ENCODE measurements at regions not wholly inside any gene's neighbourhood (a gene's known extent, or its start where the extent isn't known, plus 50 kb on each side); places are given as distances from the start of the nearest gene placed in this dataset.

- no peak for TF ChIP-seq NANOG (IDR thresholded peaks at IDR 0.05; ENCODE audit: borderline replicate concordance)
- TF ChIP-seq EZH2phosphoT487 (IDR thresholded peaks at IDR 0.05; ENCODE audit: unreplicated experiment), result no peak
- TF ChIP-seq CTCF (conservative IDR thresholded peaks at IDR 0.05; ENCODE audit: low read depth in 2 of 2), result peak; percentile 48 to 59
- Mint-ChIP-seq H3K4me3 (no peak overlapping the region), H3K36me3 (ENCODE audit: low read depth) (peaks cover 2% of the 10 kb centered on the region; the same call in 2 of the 3 replicates), H3K27me3 (ENCODE audit: insufficient read depth, low read depth, poor library complexity) (peaks cover 3% of the 10 kb centered on the region), H3K9me3 (no peaks in the 10 kb centered on the region), H3K27ac (no peak overlapping the region), H3K4me1 (peaks cover 7% of the 10 kb centered on the region)
- H3K27me3 ChIP-seq (ENCODE audit: insufficient read depth), result no peaks in the 10 kb centered on the region
- H3K36me3 ChIP-seq (ENCODE audit: insufficient read depth), result no peaks in the 10 kb centered on the region
- no peaks in the 10 kb centered on the region for H3K4me1 ChIP-seq (ENCODE audit: insufficient read depth)
- H3F3A ChIP-seq (replicated peaks; ENCODE audit: low read depth), result no peaks in the 10 kb centered on the region
- no peaks in the 10 kb centered on the region for H3K79me2 ChIP-seq (replicated peaks; ENCODE audit: insufficient read depth)
- no peak overlapping the region for H3K4me3 ChIP-seq
- peaks cover 12% of the 10 kb centered on the region; the same call in 1 of the 2 replicates for H3K9me2 ChIP-seq (ENCODE audit: insufficient read depth)
- ATAC-seq (peak; percentile 34; the same call in 1 of the 3 replicates), DNase-seq (ENCODE audit: low spot score) (peak; percentile 58)
- H3K4me2 ChIP-seq, result no peak overlapping the region
- no peak overlapping the region for H3K27ac ChIP-seq (ENCODE audit: low read depth)
- no peaks in the 10 kb centered on the region for H4K20me1 ChIP-seq (replicated peaks; ENCODE audit: insufficient read depth)
- no peak overlapping the region for H2AFZ ChIP-seq
These were observed 97.1 kb upstream of the HS3ST3A1 start for GRCh38 chr17:13698832-13699231.

- Histone ChIP-seq H3K4me3 (no peak overlapping the region), H3K79me2 (replicated peaks; ENCODE audit: insufficient read depth) (no peaks in the 10 kb centered on the region), H3K4me2 (no peak overlapping the region), H4K20me1 (replicated peaks; ENCODE audit: insufficient read depth) (no peaks in the 10 kb centered on the region), H3K9me2 (ENCODE audit: insufficient read depth) (peaks cover 12% of the 10 kb centered on the region; the same call in 1 of the 2 replicates), H3F3A (replicated peaks; ENCODE audit: low read depth) (no peaks in the 10 kb centered on the region), H3K4me1 (ENCODE audit: insufficient read depth) (no peaks in the 10 kb centered on the region), H3K36me3 (ENCODE audit: insufficient read depth) (no peaks in the 10 kb centered on the region), H3K27me3 (ENCODE audit: insufficient read depth) (no peaks in the 10 kb centered on the region), H2AFZ (no peak overlapping the region), H3K27ac (ENCODE audit: low read depth) (no peak overlapping the region)
- no peak overlapping the region for H3K4me3 Mint-ChIP-seq
- H3K9me3 Mint-ChIP-seq, result no peaks in the 10 kb centered on the region
- ATAC-seq, result no peak
- peaks cover 7% of the 10 kb centered on the region for H3K4me1 Mint-ChIP-seq
- peaks cover 3% of the 10 kb centered on the region for H3K27me3 Mint-ChIP-seq (ENCODE audit: insufficient read depth, low read depth, poor library complexity)
- no peak for DNase-seq (ENCODE audit: low spot score)
- no peak overlapping the region for H3K27ac Mint-ChIP-seq
- H3K36me3 Mint-ChIP-seq (ENCODE audit: low read depth), result peaks cover 2% of the 10 kb centered on the region; the same call in 2 of the 3 replicates
- no peak for TF ChIP-seq NANOG (IDR thresholded peaks at IDR 0.05; ENCODE audit: borderline replicate concordance)
- no peak for TF ChIP-seq CTCF (conservative IDR thresholded peaks at IDR 0.05; ENCODE audit: low read depth in 2 of 2)
- TF ChIP-seq STAT1 (IDR thresholded peaks at IDR 0.05; ENCODE audit: unreplicated experiment), result no peak
- no peak for TF ChIP-seq REST (IDR thresholded peaks at IDR 0.05; ENCODE audit: unreplicated experiment)
- TF ChIP-seq JUNB (IDR thresholded peaks at IDR 0.05; ENCODE audit: unreplicated experiment), result no peak
- no peak for TF ChIP-seq ZNF462 (CRISPR knock-in tag; IDR thresholded peaks at IDR 0.05)
- TF ChIP-seq ZNF114 (CRISPR knock-in tag; IDR thresholded peaks at IDR 0.05), result no peak
These were observed 97.5 kb upstream of the HS3ST3A1 start for GRCh38 chr17:13699261-13699660.

All from GM23338 (cell line).